Right cardiac atrium (tissue), 5 donors: ENCODE measurements at regions not wholly inside any gene's neighbourhood (a gene's known extent, or its start where the extent isn't known, plus 50 kb on each side); places are given as distances from the start of the nearest gene placed in this dataset.

Experiments
- ATAC-seq, 2 donors: fragments of 200-7000 bp; cut with Tn5 transposase; one replicate each; pipeline versions ENCODE4 v1.8.0 to v1.9.1; 2020; ENCODE audit warnings: moderate library complexity in 2 of 2, mild to moderate bottlenecking in 1 of 2
- DNase-seq, 3 donors: peaks; one replicate each; pipeline ENCODE4 v3.0.0-alpha.2; 2020
- H3K27ac ChIP-seq: one replicate; pipeline ENCODE4 v1.5.1; 2013; ENCODE audit warnings: mild to moderate bottlenecking, low read length, control low read depth, moderate library complexity
- H3K27me3 ChIP-seq: one replicate; pipeline ENCODE4 v1.6.1; 2013; ENCODE audit not compliant: control insufficient read depth, insufficient read depth
- H3K4me1 ChIP-seq: one replicate; pipeline ENCODE4 v1.6.1; 2013; ENCODE audit warnings: low read length; ENCODE audit not compliant: control insufficient read depth, insufficient read depth
- H3K4me3 ChIP-seq: one replicate; pipeline ENCODE4 v1.5.1; 2013; ENCODE audit warnings: low read length, control low read depth
- H3K9me3 ChIP-seq: one replicate; pipeline ENCODE4 v1.6.1; 2013; ENCODE audit warnings: low read length; ENCODE audit not compliant: control insufficient read depth
- WGBS: extraction: QIAGEN DNeasy Blood & Tissue Kit; methylation state at CpG from one replicate; pipeline ENCODE4 v1.1.7; 2013; 5-methylcytosine and 5-hydroxymethylcytosine counted together
- intact Hi-C, 4 donors: fragments of 100-400 bp; cut with DNase I; formaldehyde crosslinking; loops; one replicate each; pipeline versions ENCODE4 v1.11.0 to v1.14.0; 2022 to 2023
- donor health status: healthy with polysubstance abuse.
- donor health status: DM: no; HTN: yes; CAD: no.
- donor health status: DM: no; HTN: no; CAD: no.
- donor health status: DM: no; HTN: yes; CAD: no; lungs with severe emphysema.
- donor health status: DM: yes; HTN: yes; CAD: no.

DNA sequence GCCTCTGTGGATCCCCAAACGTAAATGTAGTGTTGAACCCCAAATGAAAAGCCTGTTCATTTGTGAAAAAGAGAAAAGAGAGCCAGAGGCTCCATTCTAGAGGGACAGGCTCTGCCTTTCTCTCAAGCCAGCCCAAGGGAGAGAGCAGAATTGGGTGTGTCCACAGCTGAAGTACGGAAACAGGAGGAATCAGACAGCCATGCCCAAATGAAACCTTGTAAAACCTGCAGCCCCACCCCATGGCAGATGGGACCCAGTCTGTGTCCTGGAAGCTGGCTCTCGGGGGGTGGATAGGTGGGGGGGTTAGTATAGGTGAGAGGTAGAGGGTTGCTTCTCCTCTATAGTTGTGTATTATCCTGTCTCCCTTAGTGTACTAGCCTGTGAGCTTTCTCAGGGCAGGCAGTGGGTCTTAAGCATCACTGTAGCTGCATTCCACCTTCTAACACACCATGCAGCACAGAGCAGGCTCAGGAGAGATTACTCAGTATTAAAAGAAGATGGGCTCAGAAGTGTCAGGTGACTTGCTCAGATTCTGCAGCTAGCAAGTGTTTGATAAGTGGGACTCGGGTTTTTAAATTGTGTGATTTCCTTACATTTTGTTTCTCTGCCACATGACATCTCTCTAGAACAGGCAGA is 67.4 kb upstream of the SIPA1L2 start:
- H3K4me1 ChIP-seq = no peaks in the 10 kb centered on the region
- no peak overlapping the region for H3K27ac ChIP-seq
- ATAC-seq = peak in 1 of 2 donors; percentile 11
- no peak overlapping the region for H3K4me3 ChIP-seq
- H3K27me3 ChIP-seq = no peaks in the 10 kb centered on the region
- 83% methylated on average over 4 of the region's 4 CpGs for WGBS
- intact Hi-C loops = no loop called here
- no peak for DNase-seq
- H3K9me3 ChIP-seq = no peaks in the 10 kb centered on the region

DNA sequence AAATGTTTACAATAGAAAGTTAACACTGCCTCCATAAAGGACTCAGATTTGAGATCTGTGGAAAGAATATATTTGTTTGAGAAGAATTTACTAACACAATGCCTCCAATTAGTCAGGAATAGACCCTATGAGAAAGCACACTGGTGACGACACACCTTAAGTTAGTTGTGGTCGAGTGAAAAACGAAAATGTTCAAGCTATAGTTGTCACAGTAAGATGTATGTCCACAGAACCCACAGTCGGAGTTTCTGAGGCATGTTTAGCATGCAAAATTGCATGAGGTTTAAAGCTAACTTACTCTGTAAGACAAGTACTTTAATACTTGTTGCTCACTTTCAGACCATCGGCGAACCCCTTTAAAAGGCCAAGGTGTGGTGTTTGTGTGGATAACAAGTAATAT is 69.9 kb upstream of the SIPA1L2 start:
- ATAC-seq (no peak), DNase-seq (no peak)
- Histone ChIP-seq H3K4me1 (no peaks in the 10 kb centered on the region), H3K27ac (no peak overlapping the region), H3K9me3 (no peaks in the 10 kb centered on the region), H3K4me3 (no peak overlapping the region), H3K27me3 (no peaks in the 10 kb centered on the region)
- WGBS = 90% methylated on average over 6 of the region's 6 CpGs
- intact Hi-C loops = no loop called here

DNA sequence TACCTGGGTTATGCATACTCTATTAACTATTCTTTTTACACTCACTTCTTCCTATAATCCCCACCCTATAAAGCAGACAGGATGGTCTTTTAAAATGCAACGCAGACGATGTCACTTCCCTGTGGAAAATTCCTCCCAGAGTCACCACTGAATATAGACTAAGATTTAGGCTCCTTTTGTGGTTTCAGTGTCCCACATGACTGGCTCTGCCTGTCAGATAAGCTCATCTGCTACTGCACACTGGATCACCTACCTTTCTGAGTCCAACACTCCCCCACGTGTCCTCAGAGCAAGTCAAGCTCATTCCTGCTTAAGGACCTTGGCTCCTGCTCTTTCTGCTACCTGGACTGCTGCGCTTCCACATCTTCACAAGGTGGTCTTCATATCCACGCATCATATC is 73.0 kb upstream of the SIPA1L2 start:
- Histone ChIP-seq H3K27ac (no peak overlapping the region), H3K9me3 (no peaks in the 10 kb centered on the region), H3K4me3 (no peak overlapping the region), H3K27me3 (no peaks in the 10 kb centered on the region), H3K4me1 (no peaks in the 10 kb centered on the region)
- no peak for DNase-seq
- no peak for ATAC-seq
- WGBS = 85% methylated on average over 5 of the region's 5 CpGs
- intact Hi-C loops = no loop called here

DNA sequence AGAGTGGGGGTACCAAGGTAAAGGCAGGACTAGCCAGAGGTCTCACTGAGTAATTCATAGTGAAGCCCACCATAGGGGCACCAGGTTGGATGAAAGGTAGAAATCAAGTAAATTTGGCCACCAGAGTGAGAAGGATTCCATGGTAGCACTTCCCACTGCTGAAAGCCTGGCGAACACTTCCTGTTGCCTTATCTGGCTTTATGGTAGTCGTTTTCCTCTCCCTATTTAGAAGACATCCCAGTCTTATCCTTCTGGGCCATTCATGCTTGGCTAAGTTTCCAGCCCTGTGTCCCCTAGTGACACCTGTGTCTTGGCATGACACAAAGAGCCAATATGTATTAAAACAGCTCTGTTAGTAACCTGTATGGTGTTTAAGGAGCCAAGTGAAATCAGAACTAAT is 74.3 kb upstream of the SIPA1L2 start:
- Histone ChIP-seq H3K27me3 (no peaks in the 10 kb centered on the region), H3K4me3 (no peak overlapping the region), H3K27ac (no peak overlapping the region), H3K9me3 (no peaks in the 10 kb centered on the region), H3K4me1 (no peaks in the 10 kb centered on the region)
- intact Hi-C loops = no loop called here
- no peak for ATAC-seq
- no peak for DNase-seq
- WGBS = 44% methylated on average over 2 of the region's 2 CpGs

DNA sequence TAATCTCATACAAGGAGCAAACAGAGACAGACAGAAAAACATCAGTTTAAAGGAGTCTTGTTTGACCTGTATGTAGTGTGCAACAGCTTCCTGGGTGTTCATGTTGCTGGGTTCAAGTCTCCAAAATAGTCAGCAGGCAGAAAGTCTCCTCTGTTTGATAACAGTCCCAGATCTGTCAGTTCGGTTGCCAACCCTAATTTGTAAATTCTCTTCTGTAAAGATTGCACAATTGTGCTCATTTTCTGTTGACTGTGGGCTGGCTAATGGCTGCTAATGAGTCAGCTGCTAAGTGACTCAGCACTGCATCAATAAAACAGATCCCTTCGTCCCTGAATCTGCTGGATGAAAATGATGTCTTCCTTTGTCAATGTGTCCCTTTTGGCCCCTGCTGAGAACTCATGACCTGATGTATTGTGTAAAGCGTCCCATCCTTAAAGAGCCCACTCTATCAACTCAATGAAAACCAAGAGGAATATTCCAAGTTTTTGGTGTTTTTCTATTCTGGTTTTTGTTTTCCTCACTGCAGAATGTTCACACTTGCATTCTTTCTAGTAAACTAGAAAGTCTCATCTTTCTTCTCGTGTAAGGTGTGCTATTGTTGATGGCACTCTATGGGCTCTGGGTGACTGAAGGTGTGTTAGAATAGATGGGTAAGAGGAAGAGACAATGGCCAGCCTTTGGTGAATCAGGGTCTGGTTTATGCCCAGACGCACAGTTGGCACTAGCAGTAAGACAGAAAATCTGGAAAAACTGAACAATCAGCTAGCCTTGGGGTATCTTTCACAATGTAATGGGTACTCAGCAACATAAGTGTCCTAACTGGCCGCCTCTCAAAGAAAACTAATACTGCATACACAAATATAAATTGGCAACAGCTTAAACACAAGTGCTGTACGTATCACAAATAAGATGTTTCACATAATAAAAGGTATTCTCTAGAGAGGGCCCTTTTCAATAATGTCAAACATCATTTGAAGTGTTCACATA is 75.1 kb upstream of the SIPA1L2 start:
- WGBS = 63% methylated on average over 7 of the region's 7 CpGs
- Histone ChIP-seq H3K4me3 (no peak overlapping the region), H3K27ac (no peak overlapping the region), H3K4me1 (no peaks in the 10 kb centered on the region), H3K9me3 (no peaks in the 10 kb centered on the region), H3K27me3 (no peaks in the 10 kb centered on the region)
- ATAC-seq = peak; percentile 84 to 85
- DNase-seq = no peak
- intact Hi-C loops = no loop called here

DNA sequence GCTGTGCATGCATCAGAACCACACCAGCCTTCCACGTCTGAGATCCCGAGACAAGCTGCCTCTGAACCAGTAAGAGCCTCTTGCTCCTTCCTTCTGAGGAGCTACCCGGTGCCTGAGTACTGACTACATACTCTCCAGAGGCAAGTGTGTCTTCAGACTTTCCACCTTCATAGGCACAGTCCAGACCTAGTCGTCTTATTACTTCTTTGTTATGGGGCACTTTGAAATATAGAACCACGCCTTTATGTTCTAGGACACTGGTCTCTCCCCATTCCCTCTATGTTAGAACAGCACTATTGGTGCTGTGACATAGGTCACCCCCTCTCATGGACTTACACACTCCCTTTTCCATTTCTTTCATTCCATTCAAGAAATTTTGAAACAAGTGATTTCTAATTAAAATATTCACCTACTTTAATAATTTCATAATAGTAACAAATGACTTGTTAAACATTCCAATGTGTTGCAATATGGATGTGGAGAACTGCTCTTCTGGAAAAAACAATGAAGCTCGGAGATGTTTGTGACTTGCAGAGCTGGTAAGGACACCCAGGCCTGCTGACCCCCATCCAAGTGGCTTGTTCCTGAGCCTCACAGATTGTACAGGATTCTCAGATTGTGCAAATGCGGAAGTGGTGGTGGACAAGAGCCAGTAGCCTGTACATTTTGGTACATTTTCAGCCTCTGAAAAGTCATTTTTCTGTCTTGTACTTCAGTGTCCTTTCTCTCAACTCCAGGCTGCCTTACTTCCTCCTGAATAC is 76.1 kb upstream of the SIPA1L2 start:
- intact Hi-C loops = no loop called here
- Histone ChIP-seq H3K27me3 (no peaks in the 10 kb centered on the region), H3K9me3 (no peaks in the 10 kb centered on the region), H3K4me1 (no peaks in the 10 kb centered on the region), H3K4me3 (no peak overlapping the region), H3K27ac (no peak overlapping the region)
- peak in 2 of 3 donors; percentile 37 to 69 for DNase-seq
- WGBS = 85% methylated on average over 7 of the region's 7 CpGs
- ATAC-seq = peak; percentile 12 to 36

DNA sequence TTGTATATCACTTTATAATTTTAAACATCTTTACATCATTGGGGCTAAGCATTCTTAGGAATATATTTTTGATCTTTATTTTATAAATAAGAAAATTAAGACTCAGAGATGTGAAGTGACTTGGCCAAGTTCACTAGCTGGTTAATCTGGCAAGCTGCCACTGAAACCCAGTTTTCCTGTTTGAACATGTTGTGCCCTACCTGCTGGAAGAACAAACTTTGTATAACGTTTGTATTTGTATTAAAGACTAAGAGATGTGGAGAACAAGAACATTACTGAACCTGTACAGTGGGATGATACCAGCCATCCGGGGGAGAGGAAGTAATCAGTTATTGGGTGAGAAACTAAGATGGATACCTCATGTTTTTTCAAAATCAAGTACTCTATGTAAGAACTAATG is 77.2 kb upstream of the SIPA1L2 start:
- 66% methylated on average over 2 of the region's 2 CpGs for WGBS

DNA sequence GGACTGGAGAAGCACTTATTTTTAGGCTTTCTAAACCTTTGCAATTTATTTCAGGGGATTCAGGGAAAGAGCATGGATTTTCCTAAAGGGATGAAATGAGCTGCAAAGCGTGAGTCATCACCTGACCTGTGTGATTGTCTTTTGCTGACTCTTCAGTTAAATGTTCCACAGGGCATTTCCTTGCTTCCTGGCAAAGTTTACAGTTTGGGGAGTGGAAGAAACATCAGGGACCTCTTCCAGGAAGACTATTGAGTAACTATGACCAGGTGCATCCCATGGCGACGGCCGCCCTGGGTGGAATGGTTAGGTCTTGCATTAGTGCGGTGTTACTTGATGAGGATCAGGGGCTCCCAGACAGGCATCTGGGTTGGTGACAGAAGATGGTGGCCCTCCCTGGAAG is 79.5 kb upstream of the SIPA1L2 start:
- H3K27ac ChIP-seq = no peak overlapping the region
- WGBS = 72% methylated on average over 5 of the region's 5 CpGs
- ATAC-seq (no peak), DNase-seq (no peak)
- no peak overlapping the region for H3K4me3 ChIP-seq
- no peaks in the 10 kb centered on the region for H3K4me1 ChIP-seq
- H3K9me3 ChIP-seq = no peaks in the 10 kb centered on the region
- H3K27me3 ChIP-seq = no peaks in the 10 kb centered on the region
- intact Hi-C loops = no loop called here

More for the DNA sequence above, 77.2 kb upstream of the SIPA1L2 start:
- Histone ChIP-seq H3K27me3 (no peaks in the 10 kb centered on the region), H3K4me1 (no peaks in the 10 kb centered on the region), H3K9me3 (no peaks in the 10 kb centered on the region), H3K4me3 (no peak overlapping the region), H3K27ac (no peak overlapping the region)
- intact Hi-C loops = no loop called here
- no peak for DNase-seq
- no peak for ATAC-seq

DNA sequence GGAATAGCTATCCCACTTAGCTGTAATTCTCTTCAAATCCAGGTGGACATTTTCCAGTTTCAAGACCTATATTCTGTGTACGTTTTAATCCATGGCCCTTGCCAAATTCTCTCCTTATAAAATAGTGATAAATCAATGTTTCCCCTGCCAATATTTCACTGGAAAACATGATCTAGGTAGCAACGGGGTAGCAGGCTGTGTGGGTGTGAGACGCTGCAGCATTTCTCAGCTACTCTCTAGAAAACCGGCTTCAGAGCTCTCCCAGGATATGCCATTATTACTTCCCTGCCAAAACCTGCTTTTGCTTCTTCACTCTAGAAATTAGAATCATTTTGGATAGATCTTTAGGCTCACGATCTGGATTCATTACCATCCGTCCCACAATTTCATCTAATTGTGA is 82.1 kb upstream of the SIPA1L2 start:
- H3K4me1 ChIP-seq = no peaks in the 10 kb centered on the region
- H3K4me3 ChIP-seq = no peak overlapping the region
- H3K27me3 ChIP-seq = no peaks in the 10 kb centered on the region
- no peak for DNase-seq
- intact Hi-C loops = no loop called here
- WGBS = 71% methylated on average over 6 of the region's 6 CpGs
- H3K27ac ChIP-seq = no peak overlapping the region
- no peak for ATAC-seq
- no peaks in the 10 kb centered on the region for H3K9me3 ChIP-seq

DNA sequence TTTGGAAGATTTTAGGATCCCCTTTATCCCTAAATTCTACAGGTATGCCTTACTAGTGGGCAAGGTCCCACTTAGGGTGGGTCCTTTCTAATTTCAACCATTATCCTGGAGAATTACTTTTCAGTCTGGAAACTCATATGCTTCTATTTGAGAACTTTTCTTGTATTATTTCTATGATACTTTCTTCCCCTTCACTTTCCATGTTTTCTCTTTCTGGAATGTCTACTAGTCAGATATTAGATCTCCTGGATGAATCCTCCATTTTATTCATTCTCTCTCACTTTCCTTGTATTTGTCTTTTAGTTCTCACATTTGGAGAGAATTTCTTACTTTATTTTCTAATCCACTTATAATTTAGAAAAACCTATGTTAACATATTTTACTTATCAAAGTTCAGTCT is 83.9 kb upstream of the SIPA1L2 start:
- no peak for DNase-seq
- intact Hi-C loops = no loop called here
- Histone ChIP-seq H3K4me1 (no peaks in the 10 kb centered on the region), H3K27ac (no peak overlapping the region), H3K9me3 (no peaks in the 10 kb centered on the region), H3K27me3 (no peaks in the 10 kb centered on the region), H3K4me3 (no peak overlapping the region)
- ATAC-seq = no peak

DNA sequence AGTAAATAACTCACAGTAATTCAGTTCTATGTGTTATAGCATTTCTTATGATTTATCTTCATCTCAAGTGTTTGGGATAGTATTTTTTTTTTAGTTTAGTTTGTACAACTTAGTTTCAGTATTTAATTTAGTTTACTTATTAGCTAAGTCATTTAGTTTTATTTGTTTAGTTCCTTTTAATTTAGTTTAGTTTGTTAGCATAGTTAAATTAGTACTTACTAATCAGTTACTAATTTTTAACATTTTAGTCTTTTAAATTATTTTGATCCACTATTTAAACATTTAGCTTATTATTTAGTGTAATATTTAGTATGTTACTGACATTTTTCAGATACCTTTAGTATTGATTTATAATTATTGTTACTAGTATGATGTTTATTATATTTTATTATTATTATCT is 85.2 kb upstream of the SIPA1L2 start:
- H3K27me3 ChIP-seq = no peaks in the 10 kb centered on the region
- DNase-seq = no peak
- no peaks in the 10 kb centered on the region for H3K4me1 ChIP-seq
- H3K27ac ChIP-seq = no peak overlapping the region
- ATAC-seq = no peak
- H3K4me3 ChIP-seq = no peak overlapping the region
- intact Hi-C loops = no loop called here
- H3K9me3 ChIP-seq = no peaks in the 10 kb centered on the region
